ENCODE measurements at regions not wholly inside any gene's neighbourhood (a gene's known extent, or its start where the extent isn't known, plus 50 kb on each side); places are given as distances from the start of the nearest gene placed in this dataset.

GRCh38 chr9:108021096-108021710 is 531.6 kb upstream of the KLF4 start:
- Histone ChIP-seq H3K36me3 (no peaks in the 10 kb centered on the region), H3K9me3 (no peaks in the 10 kb centered on the region), H3K4me1 (no peaks in the 10 kb centered on the region), H3K4me3 (no peak overlapping the region), H3K27me3 (ENCODE audit: low read depth) (no peaks in the 10 kb centered on the region), H3K27ac (no peak overlapping the region)
- intact Hi-C loops (cut with DNase I): no loop called here
- no peak for ATAC-seq
- no peak for DNase-seq
- TF ChIP-seq, protein P1, sequence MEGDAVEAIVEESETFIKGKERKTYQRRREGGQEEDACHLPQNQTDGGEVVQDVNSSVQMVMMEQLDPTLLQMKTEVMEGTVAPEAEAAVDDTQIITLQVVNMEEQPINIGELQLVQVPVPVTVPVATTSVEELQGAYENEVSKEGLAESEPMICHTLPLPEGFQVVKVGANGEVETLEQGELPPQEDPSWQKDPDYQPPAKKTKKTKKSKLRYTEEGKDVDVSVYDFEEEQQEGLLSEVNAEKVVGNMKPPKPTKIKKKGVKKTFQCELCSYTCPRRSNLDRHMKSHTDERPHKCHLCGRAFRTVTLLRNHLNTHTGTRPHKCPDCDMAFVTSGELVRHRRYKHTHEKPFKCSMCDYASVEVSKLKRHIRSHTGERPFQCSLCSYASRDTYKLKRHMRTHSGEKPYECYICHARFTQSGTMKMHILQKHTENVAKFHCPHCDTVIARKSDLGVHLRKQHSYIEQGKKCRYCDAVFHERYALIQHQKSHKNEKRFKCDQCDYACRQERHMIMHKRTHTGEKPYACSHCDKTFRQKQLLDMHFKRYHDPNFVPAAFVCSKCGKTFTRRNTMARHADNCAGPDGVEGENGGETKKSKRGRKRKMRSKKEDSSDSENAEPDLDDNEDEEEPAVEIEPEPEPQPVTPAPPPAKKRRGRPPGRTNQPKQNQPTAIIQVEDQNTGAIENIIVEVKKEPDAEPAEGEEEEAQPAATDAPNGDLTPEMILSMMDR (IDR thresholded peaks at IDR 0.05): no peak

DNA sequence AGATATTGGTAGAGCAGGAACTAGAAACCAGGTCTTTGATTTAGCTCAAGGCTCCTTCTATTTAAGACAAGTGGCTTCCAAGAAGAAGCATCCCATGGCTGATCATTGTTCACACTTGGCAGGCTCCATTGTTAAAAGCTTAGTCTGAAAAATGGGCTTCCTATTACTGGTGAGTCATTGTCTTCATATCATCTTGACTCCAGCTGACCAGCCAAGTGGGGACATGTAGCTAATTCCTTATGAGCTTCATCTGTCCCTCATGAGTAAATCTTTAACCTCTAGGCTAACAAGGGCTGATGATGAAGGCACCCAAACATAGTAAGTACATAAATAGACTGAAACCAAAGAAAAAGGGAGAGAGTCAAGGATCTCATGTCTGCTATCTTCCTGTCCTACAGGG is 530.3 kb upstream of the KLF4 start:
- H3K36me3 ChIP-seq: no peaks in the 10 kb centered on the region
- no peaks in the 10 kb centered on the region for H3K4me1 ChIP-seq
- TF ChIP-seq, protein P1 (IDR thresholded peaks at IDR 0.05): no peak
- intact Hi-C loops (cut with DNase I): no loop called here
- DNase-seq: no peak
- H3K4me3 ChIP-seq: no peak overlapping the region
- H3K9me3 ChIP-seq: no peaks in the 10 kb centered on the region
- no peaks in the 10 kb centered on the region for H3K27me3 ChIP-seq (ENCODE audit: low read depth)
- no peak overlapping the region for H3K27ac ChIP-seq
- no peak for ATAC-seq

- Histone ChIP-seq H3K9me3 (no peaks in the 10 kb centered on the region), H3K27ac (no peak overlapping the region), H3K36me3 (no peaks in the 10 kb centered on the region), H3K4me1 (no peaks in the 10 kb centered on the region), H3K27me3 (ENCODE audit: low read depth) (no peaks in the 10 kb centered on the region), H3K4me3 (no peak overlapping the region)
- ATAC-seq: no peak
- intact Hi-C loops (cut with DNase I): no loop called here
- no peak for DNase-seq
- TF ChIP-seq, protein P1 (IDR thresholded peaks at IDR 0.05): no peak
These were observed 528.1 kb upstream of the KLF4 start for GRCh38 chr9:108017671-108018070.

- Histone ChIP-seq H3K27me3 (ENCODE audit: low read depth) (no peaks in the 10 kb centered on the region), H3K27ac (no peak overlapping the region), H3K36me3 (no peaks in the 10 kb centered on the region), H3K4me3 (no peak overlapping the region), H3K4me1 (no peaks in the 10 kb centered on the region), H3K9me3 (no peaks in the 10 kb centered on the region)
- DNase-seq (no peak), ATAC-seq (no peak)
- TF ChIP-seq, protein P1 (IDR thresholded peaks at IDR 0.05): no peak
- intact Hi-C loops (cut with DNase I): no loop called here
These were observed 526.9 kb upstream of the KLF4 start for GRCh38 chr9:108016446-108016845.

DNA sequence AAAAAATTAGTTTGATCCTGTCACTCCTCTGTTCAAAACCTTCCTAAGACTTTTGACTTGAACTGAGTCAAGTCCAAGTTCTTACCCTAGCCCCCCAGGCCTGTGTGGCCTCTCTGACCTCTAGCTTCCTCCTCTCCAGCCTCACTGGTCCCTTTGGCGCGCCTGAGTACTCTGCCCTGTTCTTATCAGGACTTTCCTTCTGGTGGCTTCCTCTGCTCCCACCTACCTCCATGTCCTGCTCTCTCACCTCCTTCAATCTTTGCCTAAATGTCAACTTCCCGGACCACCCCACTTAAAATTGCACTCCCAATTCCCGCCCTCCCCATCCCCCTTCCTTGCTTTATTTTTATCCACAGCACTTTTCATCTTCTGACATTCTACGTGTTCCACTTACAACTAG is 526.1 kb upstream of the KLF4 start:
- TF ChIP-seq, protein P1 (IDR thresholded peaks at IDR 0.05): no peak

More for the DNA sequence above, 526.1 kb upstream of the KLF4 start:
- no peaks in the 10 kb centered on the region for H3K9me3 ChIP-seq
- intact Hi-C loops (cut with DNase I): no loop called here
- H3K27me3 ChIP-seq (ENCODE audit: low read depth): no peaks in the 10 kb centered on the region
- no peaks in the 10 kb centered on the region for H3K36me3 ChIP-seq
- H3K4me1 ChIP-seq: no peaks in the 10 kb centered on the region
- DNase-seq (no peak), ATAC-seq (no peak)
- H3K27ac ChIP-seq: no peak overlapping the region
- H3K4me3 ChIP-seq: no peak overlapping the region

Measured in lower lobe of right lung (tissue), 2 donors.